GM18505 (cell line): ENCODE measurements at regions not wholly inside any gene's neighbourhood (a gene's known extent, or its start where the extent isn't known, plus 50 kb on each side); places are given as distances from the start of the nearest gene placed in this dataset.

Experiments used
- ATAC-seq: cut with Tn5 transposase; IDR thresholded peaks from one replicate; pipeline ENCODE4 v1.9.1; 2021; ENCODE audit not compliant: unreplicated experiment
- POLR2A ChIP-seq: IDR thresholded peaks from 4 replicates; pipeline ENCODE4 v1.6.1; 2011; ENCODE audit warnings: borderline replicate concordance; ENCODE audit not compliant: insufficient read depth, insufficient read length; ENCODE audit errors: extremely low read depth

DNA sequence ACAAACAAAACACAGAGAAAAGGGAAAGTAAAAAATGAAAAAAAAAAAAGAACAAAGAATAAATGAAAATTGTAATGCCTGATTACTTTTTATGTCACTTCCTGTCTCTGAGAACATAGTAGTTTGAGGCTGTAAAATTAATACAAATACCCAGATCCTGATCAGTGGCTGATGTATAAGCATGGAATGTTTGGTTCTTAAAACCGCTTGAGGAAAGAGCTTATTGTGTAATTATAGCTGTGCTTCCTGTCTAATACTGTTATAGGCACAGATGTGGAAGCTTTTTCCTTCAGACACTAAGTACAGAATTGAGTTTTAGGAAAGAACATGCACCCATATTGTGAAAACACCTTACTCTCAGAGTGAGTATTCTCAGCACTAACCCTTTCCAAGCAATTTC, 86.9 kb downstream of the AVPR1A start:
- no peak for ATAC-seq
- no peak for TF ChIP-seq POLR2A

DNA sequence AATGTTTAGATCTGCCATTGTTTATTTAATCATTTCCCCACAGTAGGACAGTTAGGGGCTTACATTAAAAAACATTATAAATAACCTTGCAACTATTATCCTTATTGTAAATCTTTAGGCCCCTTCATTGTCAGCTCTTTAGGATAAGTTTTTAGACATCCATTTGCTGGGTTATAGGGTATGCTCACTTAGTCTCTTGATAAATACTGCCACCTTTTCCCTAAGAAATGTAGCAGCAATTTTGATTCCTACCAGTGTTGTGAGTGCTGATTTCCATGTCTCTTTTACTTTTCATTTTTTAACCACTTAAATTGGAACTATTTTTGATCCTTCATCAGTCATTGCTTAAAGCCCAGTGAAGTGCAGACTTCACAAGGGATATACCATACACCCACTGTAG, 94.4 kb downstream of the AVPR1A start:
- TF ChIP-seq POLR2A = no peak

DNA sequence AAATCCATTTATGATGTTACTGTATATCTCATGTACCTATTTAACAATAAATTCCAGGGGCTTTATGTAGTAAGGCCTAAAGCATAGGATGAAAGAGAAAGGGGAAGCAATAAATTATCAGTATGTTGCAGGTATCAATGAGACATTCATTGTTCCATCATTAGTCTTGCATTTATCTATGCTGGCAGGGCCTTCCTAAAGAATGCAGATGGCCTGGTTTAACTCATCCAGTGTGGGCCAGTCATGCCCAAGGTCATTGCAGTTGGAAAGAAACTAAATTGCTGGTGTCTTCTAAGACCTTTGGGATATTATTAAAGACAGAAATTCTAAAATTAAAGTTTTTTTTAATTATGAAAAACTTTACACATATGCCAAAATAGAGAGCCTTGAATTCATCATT, 98.3 kb downstream of the AVPR1A start:
- TF ChIP-seq POLR2A = no peak

More for the DNA sequence above, 94.4 kb downstream of the AVPR1A start:
- no peak for ATAC-seq

DNA sequence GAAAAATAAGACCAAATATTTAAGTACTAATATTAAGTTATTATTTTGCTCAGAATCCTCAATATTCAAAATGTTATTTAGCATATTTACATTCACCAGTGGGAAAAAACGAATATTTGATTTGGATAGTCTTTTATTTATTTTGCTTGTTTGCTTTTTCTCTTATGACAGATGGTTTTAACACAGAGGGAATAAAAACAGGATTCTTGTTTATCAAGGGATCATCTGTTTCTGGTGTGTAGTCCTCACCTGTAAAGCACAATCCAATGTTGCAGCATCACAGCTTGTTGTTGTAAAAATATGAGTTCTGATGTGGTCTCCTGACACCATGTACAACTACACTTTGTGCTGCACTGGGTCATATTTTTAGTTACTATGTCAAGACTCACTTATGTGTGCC, 103.9 kb downstream of the AVPR1A start:
- no peak for ATAC-seq

More for the DNA sequence above, 98.3 kb downstream of the AVPR1A start:
- ATAC-seq = no peak

DNA sequence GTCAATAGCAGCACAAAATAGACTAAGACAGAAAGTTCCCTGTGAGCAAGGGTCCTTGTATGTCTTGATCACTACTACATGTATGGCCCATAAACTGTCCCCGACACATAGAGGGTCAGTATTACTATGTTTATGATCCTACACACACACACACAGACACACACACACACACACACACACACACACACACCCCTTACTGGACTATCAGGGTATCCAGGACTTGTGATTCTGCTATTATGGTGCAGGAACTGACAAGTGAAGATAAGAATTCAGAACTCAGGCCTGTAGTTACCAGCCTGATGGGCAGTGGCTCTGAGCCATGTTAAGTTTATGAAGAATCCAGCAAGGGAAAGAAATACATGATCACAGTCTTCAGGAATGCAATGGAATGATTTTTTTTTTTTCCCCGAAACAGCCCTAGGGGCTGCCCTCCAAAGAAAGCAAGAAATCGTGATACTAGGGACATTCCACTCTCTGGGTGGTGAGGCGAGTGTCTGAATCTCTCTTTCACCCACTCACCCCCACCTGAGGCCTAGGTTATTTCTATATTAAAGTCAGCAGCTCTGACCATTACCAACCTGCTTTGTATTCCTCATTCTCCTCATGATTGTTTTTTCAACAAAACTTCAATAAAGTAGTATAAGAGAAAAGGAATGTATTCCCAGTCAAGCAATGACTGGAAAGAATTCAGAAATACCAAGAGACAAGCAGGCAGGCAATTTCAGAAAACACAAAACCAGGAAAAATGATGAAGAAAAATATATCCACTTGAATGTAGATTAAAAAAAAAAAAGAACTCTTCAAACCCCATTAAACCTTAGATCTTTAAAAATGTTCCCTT, 105.8 kb downstream of the AVPR1A start:
- no peak for TF ChIP-seq POLR2A
- no peak for ATAC-seq

More for the DNA sequence above, 103.9 kb downstream of the AVPR1A start:
- TF ChIP-seq POLR2A = no peak

DNA sequence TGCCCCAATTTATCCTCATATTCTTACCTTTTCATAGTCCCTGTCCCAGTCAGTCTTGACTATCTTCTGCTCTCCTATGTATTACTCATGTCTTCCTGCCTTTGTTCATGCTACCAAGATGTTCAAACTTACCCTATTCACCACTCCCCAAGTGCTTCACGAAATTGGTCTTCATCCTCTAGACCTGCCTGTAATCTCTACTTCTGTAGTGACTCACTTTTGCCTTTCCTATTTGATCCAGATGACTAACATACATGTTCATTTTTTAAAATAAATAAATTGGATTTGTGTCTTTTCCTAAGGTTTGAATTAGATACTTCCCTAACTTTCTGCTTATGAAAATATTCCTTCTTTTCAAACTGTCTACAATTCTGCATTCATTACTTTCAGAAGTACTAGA, 107.7 kb upstream of the PPM1H start:
- no peak for TF ChIP-seq POLR2A
- no peak for ATAC-seq

DNA sequence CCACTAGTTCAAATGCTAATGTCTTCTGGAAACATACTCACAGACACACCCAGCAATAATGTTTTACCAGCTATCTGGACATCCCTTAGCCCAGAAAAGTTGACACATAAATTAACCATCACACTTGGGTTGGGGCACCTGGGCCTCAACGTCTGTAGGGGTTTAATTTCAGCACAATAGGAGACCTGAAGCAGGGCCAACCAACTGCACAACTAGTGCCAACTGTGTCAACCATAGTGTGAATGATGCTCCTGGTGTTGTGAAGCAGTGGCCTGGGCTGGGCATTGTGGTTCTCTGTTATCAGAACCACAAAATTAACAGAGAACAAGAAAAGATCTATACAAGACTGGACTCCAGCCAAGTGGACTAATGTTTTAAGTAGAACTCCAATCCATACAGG, 106.7 kb upstream of the PPM1H start:
- ATAC-seq = no peak
- no peak for TF ChIP-seq POLR2A

DNA sequence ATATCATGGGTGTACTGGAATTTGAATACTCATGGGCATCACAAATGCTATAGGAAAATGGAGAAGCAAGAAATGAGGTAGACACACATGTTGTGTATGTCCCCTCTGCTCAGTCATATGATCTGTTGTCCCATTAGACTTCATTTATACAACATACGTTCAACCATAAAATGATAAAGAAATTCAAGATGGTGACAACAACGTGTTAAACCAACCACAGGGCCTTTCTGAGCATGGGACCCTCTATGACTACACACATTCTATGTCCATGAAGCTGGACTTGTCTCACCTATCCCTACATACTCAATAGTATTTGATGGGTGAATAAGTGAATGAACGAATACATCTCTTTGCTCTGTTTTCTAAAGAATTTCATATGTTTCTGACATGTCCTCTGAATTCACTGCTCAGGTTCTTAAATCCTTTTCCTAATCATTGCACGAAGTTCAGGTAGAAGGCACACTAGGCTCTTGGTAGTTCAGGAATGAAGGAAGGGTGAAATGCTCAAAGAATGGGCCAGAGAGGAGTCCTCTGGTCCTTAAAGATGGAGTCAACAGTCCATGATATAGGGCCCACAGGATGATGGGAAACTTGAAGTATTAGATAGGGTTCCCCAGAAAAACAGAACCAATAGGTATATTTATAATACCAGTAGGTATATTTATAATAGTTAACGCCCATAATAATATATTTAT, 105.7 kb upstream of the PPM1H start:
- no peak for TF ChIP-seq POLR2A

DNA sequence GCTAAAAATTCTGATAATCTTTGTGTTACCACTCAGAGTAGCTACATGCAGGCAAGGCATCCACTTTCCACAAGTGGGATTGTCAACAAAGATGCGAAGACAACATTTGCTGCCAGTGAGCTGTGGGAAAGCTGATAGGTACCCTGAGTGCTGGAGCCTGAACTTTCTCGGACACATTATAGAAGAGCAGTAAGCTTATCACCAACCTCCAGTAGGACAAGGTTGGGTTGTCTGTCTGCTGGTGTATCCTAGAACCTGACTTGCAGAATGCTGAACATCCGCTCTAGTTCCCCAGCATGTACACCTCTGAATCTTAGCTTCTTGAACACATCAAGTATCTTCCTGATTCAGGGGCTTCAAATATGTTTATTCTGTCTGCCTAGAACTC, 103.8 kb upstream of the PPM1H start:
- ATAC-seq = no peak
- TF ChIP-seq POLR2A = no peak

More for the DNA sequence above, 105.7 kb upstream of the PPM1H start:
- no peak for ATAC-seq

DNA sequence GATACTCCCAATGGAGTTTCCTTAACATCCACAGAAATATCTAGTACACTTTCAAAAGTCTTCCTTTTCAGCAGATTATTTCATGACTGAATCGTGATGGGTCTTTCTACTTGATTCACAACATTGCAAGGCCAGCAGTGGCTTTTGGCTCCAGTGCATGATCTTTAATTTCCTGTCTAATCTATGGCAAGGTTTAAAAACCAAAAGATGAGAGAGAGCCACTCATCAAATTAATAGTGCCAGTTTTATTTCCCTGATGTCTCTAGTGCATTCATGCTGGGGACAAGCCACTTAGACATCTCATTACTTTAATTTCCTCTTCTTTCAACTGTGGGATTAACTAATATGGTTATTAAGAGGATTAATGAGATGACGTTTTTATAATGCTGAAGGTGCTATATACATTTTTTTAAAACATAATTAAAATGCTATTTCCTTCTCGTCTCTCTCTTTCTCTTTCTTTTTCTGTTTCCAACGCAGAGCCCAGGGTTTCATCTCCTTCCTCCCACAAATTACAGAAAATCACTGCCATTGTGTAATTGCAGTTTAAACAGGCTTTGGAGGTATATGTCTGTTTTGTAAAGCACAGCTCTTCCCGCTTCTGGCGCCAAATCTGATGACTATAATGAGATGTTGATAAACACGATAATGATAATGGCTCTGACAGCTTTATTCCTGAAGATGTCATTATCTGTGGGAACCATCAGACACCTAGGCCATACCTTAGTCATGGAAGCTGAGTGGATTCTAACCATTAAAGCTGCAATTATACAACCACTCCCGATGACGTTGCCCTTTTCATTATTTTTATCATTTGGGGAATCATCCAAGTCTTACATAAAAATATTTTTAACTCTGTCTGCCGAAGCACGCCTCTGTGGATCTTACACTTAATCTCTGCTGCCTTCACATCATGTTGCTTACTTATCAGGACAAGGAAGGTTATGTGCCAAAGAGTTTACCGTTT, 103.1 kb upstream of the PPM1H start:
- ATAC-seq = no peak
- no peak for TF ChIP-seq POLR2A

DNA sequence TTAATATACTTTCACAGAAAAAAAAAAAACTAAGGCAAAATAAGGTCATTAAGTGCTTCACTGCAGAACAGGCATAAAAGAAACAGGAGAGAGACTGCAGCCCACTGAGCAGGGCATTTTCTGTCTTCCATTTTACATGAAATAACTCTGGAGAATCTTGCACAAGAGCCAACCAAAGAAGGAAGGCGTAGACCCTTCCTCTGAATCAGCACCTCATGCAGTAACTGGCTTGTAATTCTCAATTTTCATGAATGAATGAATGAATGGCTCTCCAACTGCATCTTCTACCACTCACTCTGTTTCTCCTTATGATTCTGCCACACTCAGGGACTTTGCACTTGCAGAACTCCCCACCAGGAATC, 102.0 kb upstream of the PPM1H start:
- no peak for ATAC-seq
- TF ChIP-seq POLR2A = no peak

DNA sequence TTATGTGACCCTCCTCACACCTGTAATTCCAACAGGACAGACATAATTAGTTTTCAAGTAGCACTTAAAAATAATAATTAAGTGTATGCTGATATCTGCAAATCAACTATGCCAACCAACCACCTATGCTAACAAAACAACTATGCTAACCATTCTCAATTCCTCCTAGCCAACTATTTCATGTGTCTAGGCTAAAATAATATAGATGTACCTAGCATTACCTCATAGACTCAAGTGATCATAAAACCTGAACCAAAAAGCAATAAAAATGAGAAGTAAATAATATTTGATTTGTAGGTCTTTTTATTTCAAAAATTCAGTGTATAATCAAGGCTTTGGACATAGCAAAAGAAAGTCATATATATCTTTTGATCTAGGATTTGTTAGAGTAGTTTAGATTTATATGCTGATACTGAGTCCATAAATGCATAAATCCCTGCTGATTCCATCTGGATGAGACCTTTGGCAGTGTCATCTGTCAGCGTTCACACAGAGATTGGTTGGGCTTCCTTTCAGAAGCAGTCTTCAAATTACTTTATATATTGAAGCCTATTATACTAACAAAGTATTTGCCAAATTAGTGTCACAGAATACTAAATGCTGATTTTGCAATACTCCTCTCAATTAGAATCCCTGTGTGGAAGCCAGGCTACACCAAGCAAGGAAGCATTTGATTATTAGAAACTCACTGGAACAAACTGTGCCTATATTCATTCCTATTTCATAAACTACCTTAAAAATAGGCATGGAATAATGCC, 101.4 kb upstream of the PPM1H start:
- no peak for ATAC-seq
- no peak for TF ChIP-seq POLR2A
